Smooth muscle cell (in vitro differentiated cells): ENCODE measurements at regions not wholly inside any gene's neighbourhood (a gene's known extent, or its start where the extent isn't known, plus 50 kb on each side); places are given as distances from the start of the nearest gene placed in this dataset.

ENCODE experiments used
- DNase-seq: peaks from one replicate; lab custom pipeline; 2025; ENCODE audit not compliant: unreplicated experiment; lab: John Stamatoyannopoulos, UW
- H2AFZ ChIP-seq: fragments of 200-600 bp; sonication (generic); 2 replicates; pipeline ENCODE4 v1.6.0; 2016; ENCODE audit warnings: antibody characterized with exemption, low read depth, mild to moderate bottlenecking
- H3F3A ChIP-seq: fragments of 200-600 bp; sonication (generic); 2 replicates; pipeline ENCODE4 v1.6.0; 2017; ENCODE audit warnings: antibody characterized with exemption, low read depth
- H3K27ac ChIP-seq: fragments of 200-600 bp; sonication (generic); 2 replicates; pipeline ENCODE4 v1.5.1; 2016; ENCODE audit warnings: low read depth, mild to moderate bottlenecking
- H3K27me3 ChIP-seq: fragments of 200-600 bp; sonication (generic); 2 replicates; pipeline ENCODE4 v1.6.1; 2016; ENCODE audit warnings: low read depth, mild to moderate bottlenecking
- H3K36me3 ChIP-seq: fragments of 200-600 bp; sonication (generic); 2 replicates; pipeline ENCODE4 v1.5.1; 2016; ENCODE audit warnings: low read depth
- H3K4me1 ChIP-seq: fragments of 200-600 bp; sonication (generic); 2 replicates; pipeline ENCODE4 v1.5.1; 2016; ENCODE audit warnings: low read depth
- H3K4me2 ChIP-seq: fragments of 200-600 bp; sonication (generic); 2 replicates; pipeline ENCODE4 v1.6.0; 2016; ENCODE audit warnings: mild to moderate bottlenecking
- H3K4me3 ChIP-seq: fragments of 200-600 bp; sonication (generic); 2 replicates; pipeline ENCODE4 v1.5.1; 2016; ENCODE audit warnings: mild to moderate bottlenecking
- H3K79me2 ChIP-seq: fragments of 200-600 bp; sonication (generic); 2 replicates; pipeline ENCODE4 v1.6.0; 2016; ENCODE audit warnings: low read depth, mild to moderate bottlenecking
- H3K9ac ChIP-seq: fragments of 200-600 bp; sonication (generic); 2 replicates; pipeline ENCODE4 v1.6.0; 2016; ENCODE audit warnings: low read depth
- H3K9me3 ChIP-seq: fragments of 200-600 bp; sonication (generic); replicated peaks from 2 replicates; pipeline ENCODE4 v1.5.1; 2016; ENCODE audit warnings: low read depth
- H4K20me1 ChIP-seq: fragments of 200-600 bp; sonication (generic); 2 replicates; pipeline ENCODE4 v1.6.0; 2016; ENCODE audit warnings: low read depth
- CTCF ChIP-seq: fragments of 200-600 bp; sonication (generic); IDR thresholded peaks from 2 replicates; pipeline ENCODE4 v1.5.1; 2017; ENCODE audit warnings: borderline replicate concordance, mild to moderate bottlenecking, antibody characterized with exemption; ENCODE audit not compliant: insufficient read depth, poor library complexity, severe bottlenecking
- WGBS: methylation state at CpG from one replicate; pipeline ENCODE4 v1.1.7; 2016; ENCODE audit warnings: low lambda C conversion rate; 5-methylcytosine and 5-hydroxymethylcytosine counted together

- WGBS, result 96% methylated on average over 1 of the region's 1 CpG
- no peak for DNase-seq
- H3K79me2 ChIP-seq, result no peaks in the 10 kb centered on the region
Observed at GRCh38 chr11:8340296-8340695, 76.6 kb upstream of the LMO1 start.

GRCh38 chr11:8339592-8340022, 75.9 kb upstream of the LMO1 start:
- Histone ChIP-seq H4K20me1 (no peaks in the 10 kb centered on the region), H3K27ac (no peak overlapping the region), H3K9ac (no peak overlapping the region), H3K4me3 (no peak overlapping the region), H3K79me2 (no peaks in the 10 kb centered on the region), H3K4me1 (no peaks in the 10 kb centered on the region), H3F3A (no peaks in the 10 kb centered on the region), H3K9me3 (no peaks in the 10 kb centered on the region), H2AFZ (no peak overlapping the region), H3K4me2 (no peak overlapping the region), H3K36me3 (no peaks in the 10 kb centered on the region), H3K27me3 (no peaks in the 10 kb centered on the region)
- 92% methylated on average over 25 of the region's 25 CpGs for WGBS
- TF ChIP-seq CTCF, result no peak
- no peak for DNase-seq

More at GRCh38 chr11:8340296-8340695, 76.6 kb upstream of the LMO1 start:
- H3K4me3 ChIP-seq, result no peak overlapping the region
- H3K9ac ChIP-seq, result no peak overlapping the region
- H3K4me2 ChIP-seq, result no peak overlapping the region
- no peaks in the 10 kb centered on the region for H4K20me1 ChIP-seq
- H3K36me3 ChIP-seq, result no peaks in the 10 kb centered on the region
- no peaks in the 10 kb centered on the region for H3K27me3 ChIP-seq
- H3F3A ChIP-seq, result no peaks in the 10 kb centered on the region
- no peaks in the 10 kb centered on the region for H3K9me3 ChIP-seq
- no peak overlapping the region for H2AFZ ChIP-seq
- H3K4me1 ChIP-seq, result no peaks in the 10 kb centered on the region
- TF ChIP-seq CTCF, result no peak
- H3K27ac ChIP-seq, result no peak overlapping the region

- TF ChIP-seq CTCF, result peak; percentile 61
- Histone ChIP-seq H3K27me3 (no peaks in the 10 kb centered on the region), H3K9ac (no peak overlapping the region), H3K4me1 (peaks cover 12% of the 10 kb centered on the region), H3K36me3 (no peaks in the 10 kb centered on the region), H2AFZ (no peak overlapping the region), H3K79me2 (no peaks in the 10 kb centered on the region), H3K4me3 (no peak overlapping the region), H3K27ac (no peak overlapping the region), H3K4me2 (no peak overlapping the region), H4K20me1 (no peaks in the 10 kb centered on the region), H3F3A (no peaks in the 10 kb centered on the region), H3K9me3 (no peaks in the 10 kb centered on the region)
- no peak for DNase-seq
- WGBS, result 59% methylated on average over 8 of the region's 8 CpGs
Observed at GRCh38 chr11:8338138-8338537, 74.5 kb upstream of the LMO1 start.

GRCh38 chr11:8337130-8337795, 73.6 kb upstream of the LMO1 start:
- Histone ChIP-seq H3K9me3 (no peaks in the 10 kb centered on the region), H2AFZ (no peak overlapping the region), H3K4me3 (no peak overlapping the region), H3K27ac (no peak overlapping the region), H3K27me3 (no peaks in the 10 kb centered on the region), H3K79me2 (no peaks in the 10 kb centered on the region), H3K4me2 (no peak overlapping the region), H3K9ac (no peak overlapping the region), H4K20me1 (no peaks in the 10 kb centered on the region), H3F3A (no peaks in the 10 kb centered on the region), H3K36me3 (no peaks in the 10 kb centered on the region), H3K4me1 (peaks cover 19% of the 10 kb centered on the region)
- 92% methylated on average over 10 of the region's 19 CpGs for WGBS
- DNase-seq, result no peak
- TF ChIP-seq CTCF, result no peak
